ENCODE measurements at regions not wholly inside any gene's neighbourhood (a gene's known extent, or its start where the extent isn't known, plus 50 kb on each side); places are given as distances from the start of the nearest gene placed in this dataset.

GRCh38 chr6:169317441-169318202 lies 64.0 kb upstream of the THBS2 start:
- TF ChIP-seq TAF1 (IDR thresholded peaks at IDR 0.05; ENCODE audit: low read depth, low read length), result no peak
- TF ChIP-seq POLR2AphosphoS5 (IDR thresholded peaks at IDR 0.05; ENCODE audit: low read depth, low read length), result no peak
- TF ChIP-seq POLR2A (IDR thresholded peaks at IDR 0.05; ENCODE audit: low read depth, low read length), result no peak
- no peak for TF ChIP-seq SPI1 (IDR thresholded peaks at IDR 0.05; ENCODE audit: low read depth, low read length)
- no peak for TF ChIP-seq POU2F2 (IDR thresholded peaks at IDR 0.05; ENCODE audit: low read depth, low read length)
